ENCODE measurements at regions not wholly inside any gene's neighbourhood (a gene's known extent, or its start where the extent isn't known, plus 50 kb on each side); places are given as distances from the start of the nearest gene placed in this dataset.
"Not testable (repeated sequence)": the region's sequence is repeated elsewhere in the genome, so short reads cannot be mapped to it uniquely, and the experiment has no call there.

- DNase-seq, result peak; percentile 53
Observed at GRCh38 chr5:4572311-4573100, 567.6 kb upstream of the ADAMTS16 start.

DNA sequence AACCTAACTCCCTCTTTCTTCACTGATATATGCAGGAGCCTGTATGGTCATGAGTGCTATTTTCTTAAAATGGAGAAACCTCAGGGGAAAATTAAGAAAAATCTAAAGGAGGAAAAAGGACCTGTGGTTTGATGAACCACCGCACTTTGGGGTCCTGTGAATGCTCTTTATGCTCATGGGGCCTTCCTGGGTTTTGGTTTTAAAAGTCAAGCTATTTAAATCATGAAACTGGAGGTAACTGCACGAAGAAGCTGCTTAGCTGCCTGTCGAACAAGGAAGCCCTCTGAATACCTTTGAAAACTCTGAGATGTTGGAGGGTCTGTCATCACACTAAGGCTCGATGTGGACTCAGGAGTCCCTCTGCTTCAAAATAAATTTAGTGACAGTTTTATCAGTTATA is 564.5 kb upstream of the ADAMTS16 start:
- no peak for DNase-seq

GRCh38 chr5:4576161-4576748 is 563.9 kb upstream of the ADAMTS16 start:
- peak; percentile 95 for DNase-seq

DNA sequence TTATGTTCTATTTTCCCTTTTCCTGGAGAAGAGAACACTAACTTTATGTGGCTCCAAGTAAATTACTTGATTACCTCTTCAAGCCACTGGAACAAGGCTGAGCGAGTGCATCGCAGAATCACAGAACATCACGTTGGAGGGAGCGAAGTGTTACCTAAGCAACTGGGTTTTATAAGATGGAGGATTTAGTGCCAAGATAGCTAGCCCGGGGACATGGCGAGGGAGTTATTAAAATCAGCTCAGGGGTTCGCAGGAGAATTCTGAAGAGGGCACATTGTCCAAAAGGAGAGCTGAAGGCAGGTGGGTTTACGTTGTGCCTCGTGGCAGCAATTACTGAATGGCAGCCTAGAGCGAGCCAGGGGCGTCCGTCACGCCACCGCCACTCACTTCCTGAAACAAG is 563.2 kb upstream of the ADAMTS16 start:
- DNase-seq, result no peak

DNA sequence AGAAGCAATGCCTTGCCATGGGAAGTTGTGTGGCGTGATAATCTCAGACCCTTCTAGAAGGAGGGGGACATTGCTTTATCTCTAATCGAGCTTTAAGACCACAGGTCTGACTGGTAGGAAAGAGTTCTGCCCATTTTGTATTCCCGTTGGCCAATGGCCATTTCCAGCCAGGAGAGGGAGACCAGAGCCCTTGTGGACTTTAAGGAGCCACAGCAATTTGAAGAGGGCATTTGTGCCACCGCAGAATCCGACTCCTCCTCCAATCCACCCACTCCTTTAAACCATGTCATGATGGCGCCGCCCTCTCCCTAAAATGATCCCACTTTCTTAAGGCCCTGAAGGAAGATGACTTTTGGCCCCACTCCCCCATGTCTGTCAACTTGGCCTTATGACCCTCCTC is 560.5 kb upstream of the ADAMTS16 start:
- DNase-seq, result no peak

GRCh38 chr5:4580772-4581171 is 559.4 kb upstream of the ADAMTS16 start:
- DNase-seq, result no peak

DNA sequence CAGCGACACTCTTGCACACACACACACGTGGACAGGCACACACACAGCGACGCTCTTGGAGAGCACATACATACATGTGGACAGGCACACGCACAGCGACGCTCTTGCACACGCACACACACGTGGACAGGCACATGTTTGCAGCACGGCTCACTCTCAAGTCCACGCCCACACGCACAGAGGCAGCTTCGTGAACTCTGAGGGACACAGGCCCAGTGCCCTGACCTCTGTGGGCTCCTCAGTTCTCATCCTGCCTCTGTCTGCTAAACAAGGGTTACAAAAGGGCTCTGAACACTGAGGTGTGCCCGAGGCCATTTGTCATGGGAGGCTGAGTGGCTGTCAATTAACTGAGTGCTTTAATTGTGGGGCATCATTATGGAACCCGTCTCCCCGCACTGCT is 558.8 kb upstream of the ADAMTS16 start:
- no peak for DNase-seq

GRCh38 chr5:4584982-4585381 is 555.1 kb upstream of the ADAMTS16 start:
- no peak for DNase-seq

DNA sequence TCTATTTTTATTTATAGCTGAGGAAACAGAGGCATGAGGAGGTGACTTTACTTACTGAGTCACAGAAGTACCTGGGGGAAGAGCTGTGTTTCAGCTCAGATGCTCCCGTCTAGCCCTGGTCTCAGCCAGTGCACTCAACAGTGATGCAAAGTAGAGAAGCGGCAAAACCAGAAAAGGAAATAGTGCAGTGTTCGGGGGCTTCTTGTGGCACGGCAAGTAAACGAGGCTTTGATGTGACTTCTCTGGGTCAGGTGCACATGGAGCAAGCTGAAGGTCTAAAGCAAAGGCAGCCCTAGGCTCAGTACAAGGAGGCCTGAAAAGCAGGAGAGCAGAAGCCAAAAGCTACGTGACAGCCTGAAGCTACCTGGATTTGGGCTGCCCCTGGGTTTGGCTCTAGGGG is 526.7 kb upstream of the ADAMTS16 start:
- DNase-seq, result no peak

GRCh38 chr5:4614088-4614487 is 526.0 kb upstream of the ADAMTS16 start:
- no peak for DNase-seq

GRCh38 chr5:4615369-4615768 is 524.8 kb upstream of the ADAMTS16 start:
- not testable (repeated sequence) for DNase-seq

GRCh38 chr5:4625206-4625896 is 514.8 kb upstream of the ADAMTS16 start:
- DNase-seq, result no peak

DNA sequence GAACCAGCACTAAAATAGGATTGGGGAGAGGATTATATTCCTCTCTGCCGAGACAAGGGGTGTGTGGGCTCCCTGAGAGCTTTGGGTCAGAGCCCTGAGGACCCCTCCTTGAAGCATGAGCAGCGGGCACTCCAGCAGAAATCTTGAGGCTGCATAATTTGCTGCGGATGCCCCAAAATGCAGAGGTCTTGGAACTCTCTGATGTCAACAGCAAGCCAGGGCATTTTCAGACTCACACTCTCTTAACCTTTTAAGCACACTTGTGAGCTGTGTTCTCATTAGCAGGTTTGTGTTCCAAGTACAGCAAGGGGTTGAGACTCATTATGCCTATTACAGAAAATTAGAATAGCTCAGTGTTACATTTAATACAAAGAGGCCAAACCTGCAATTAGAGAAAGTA is 513.0 kb upstream of the ADAMTS16 start:
- no peak for DNase-seq

GRCh38 chr5:4627929-4628328 is 512.2 kb upstream of the ADAMTS16 start:
- DNase-seq, result no peak

GRCh38 chr5:4628645-4629385 is 511.3 kb upstream of the ADAMTS16 start:
- no peak for DNase-seq

DNA sequence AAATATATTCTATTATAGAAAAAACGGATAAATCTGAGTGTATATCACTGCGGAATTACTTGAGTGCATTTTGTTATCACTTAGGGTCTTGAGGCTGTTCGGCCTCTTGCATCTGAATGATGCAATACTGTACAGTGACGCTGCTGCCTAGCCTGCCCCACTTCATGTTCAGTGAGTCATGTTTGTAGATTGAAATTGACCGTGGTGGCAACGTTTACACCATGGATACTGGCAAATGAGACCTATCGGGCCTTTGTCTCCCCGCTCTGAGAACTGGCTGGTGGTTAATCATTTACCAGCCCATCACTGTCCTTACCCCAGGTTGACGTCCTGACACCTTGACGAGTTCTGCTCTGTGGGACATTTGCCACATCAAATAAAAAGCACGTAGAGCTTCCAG is 510.1 kb upstream of the ADAMTS16 start:
- DNase-seq, result no peak

GRCh38 chr5:4634342-4634741 is 505.8 kb upstream of the ADAMTS16 start:
- no peak for DNase-seq

- DNase-seq, result no peak
Observed at GRCh38 chr5:4636378-4636777, 503.8 kb upstream of the ADAMTS16 start.

DNA sequence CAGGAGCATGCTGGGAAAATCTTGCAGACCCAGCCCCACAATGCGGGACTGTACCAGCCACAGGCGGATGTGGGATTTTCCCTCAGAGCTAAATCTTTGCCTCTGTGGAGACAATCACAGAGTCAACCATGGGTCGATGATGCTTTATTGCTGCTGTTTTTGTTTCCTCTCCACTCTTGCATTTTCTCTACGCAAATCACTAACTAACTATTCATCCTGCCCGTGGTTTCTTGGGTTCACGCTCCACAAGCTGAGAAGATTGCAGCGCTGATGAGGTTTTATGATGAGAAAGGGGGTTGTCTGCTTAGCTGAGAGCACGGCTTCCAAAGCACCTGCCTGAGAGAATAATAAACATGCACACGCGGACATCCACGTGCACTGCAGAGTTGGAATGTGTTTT is 500.2 kb upstream of the ADAMTS16 start:
- DNase-seq, result no peak

GRCh38 chr5:4640795-4641194 is 499.3 kb upstream of the ADAMTS16 start:
- peak; percentile 33 for DNase-seq

DNA sequence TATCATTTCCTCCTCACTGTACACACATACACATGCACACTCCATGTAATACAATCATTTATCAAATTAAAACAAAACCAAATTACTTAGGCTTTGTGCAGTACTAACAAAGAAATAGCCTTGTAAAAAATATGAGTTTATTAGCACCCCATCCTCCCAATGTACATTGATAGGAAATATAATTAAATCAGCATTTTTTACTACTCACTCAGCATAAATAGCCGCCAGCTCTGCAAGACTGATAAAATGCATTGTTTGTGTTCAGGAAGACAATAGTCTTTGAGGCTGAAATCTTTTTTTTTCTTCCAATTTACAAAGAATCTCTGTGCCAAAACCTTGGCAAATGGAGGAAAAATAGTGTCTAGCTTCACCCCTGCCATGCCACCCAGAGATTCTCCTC is 497.6 kb upstream of the ADAMTS16 start:
- no peak for DNase-seq

GRCh38 chr5:4643190-4643589 is 496.9 kb upstream of the ADAMTS16 start:
- DNase-seq, result no peak

DNA sequence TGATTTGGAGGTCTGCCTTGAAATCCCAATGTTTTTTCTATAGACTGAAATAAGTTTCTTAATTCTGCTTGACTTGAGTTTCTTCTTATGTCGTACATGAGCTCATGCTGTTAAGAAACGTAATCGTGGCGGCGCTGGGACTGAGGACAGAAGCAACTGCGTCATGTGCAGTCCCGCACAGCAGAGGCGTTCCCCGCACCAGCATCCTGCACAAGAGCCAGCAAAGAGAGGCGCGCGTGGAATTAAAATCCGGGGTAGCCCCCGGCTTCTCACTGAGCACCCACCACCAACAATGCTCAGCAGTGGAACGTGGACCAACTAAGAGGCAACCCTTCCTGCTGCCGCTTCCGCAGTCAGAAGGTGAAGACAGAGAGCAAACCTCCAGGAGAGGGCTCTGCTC is 496.2 kb upstream of the ADAMTS16 start:
- no peak for DNase-seq
